ENCODE measurements at regions not wholly inside any gene's neighbourhood (a gene's known extent, or its start where the extent isn't known, plus 50 kb on each side); places are given as distances from the start of the nearest gene placed in this dataset.
"Not testable (repeated sequence)": the region's sequence is repeated elsewhere in the genome, so short reads cannot be mapped to it uniquely, and the experiment has no call there.

GRCh38 chr9:138207300-138208179 is 330.0 kb downstream of the CACNA1B start:
- WGBS, 2 donors: 86 to 88% methylated on average over 17 of the region's 19 CpGs
- intact Hi-C loops (cut with DNase I; ENCODE audit: low total_unique reads); DNase-seq (ENCODE audit: low spot score in 2 of 2); H3K4me3 ChIP-seq (ENCODE audit: low read depth, poor library complexity, severe bottlenecking): not testable (repeated sequence)

GRCh38 chr9:138209071-138209644 is 331.6 kb downstream of the CACNA1B start:
- intact Hi-C loops (cut with DNase I; ENCODE audit: low total_unique reads); DNase-seq (ENCODE audit: low spot score in 2 of 2); H3K4me3 ChIP-seq (ENCODE audit: low read depth, poor library complexity, severe bottlenecking): not testable (repeated sequence)
- WGBS, 2 donors: 64 to 86% methylated on average over 5 to 6 of the region's 8 CpGs

DNA sequence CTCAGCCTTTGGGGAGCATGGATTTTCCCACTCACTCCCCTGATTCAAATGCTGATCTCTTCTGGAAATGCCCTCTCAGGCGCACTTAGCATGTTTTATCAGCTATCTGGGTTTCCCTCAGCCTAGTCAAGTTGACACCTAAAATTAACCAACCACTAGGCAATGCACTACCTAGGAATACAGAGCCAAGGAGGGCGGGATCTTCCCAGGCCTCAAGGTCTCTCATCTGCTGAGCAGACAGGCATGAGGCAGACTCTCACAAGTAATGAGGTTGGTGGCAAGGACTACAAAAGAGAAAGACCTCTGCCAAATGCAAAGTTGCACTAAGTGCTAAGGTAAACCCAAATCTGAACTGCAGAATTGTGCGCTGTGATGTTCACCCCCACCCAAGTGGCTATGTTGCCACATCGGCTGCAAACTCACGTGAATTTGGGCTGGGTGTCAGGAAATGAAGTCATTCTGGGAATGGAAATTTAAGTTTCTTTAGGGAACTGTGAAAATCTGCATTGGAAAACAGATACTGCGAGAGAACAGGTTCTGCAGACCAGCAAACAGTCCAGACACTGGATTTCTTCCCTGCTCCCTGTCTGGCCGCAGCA is 332.9 kb downstream of the CACNA1B start:
- DNase-seq (ENCODE audit: low spot score in 2 of 2); intact Hi-C loops (cut with DNase I; ENCODE audit: low total_unique reads); H3K4me3 ChIP-seq (ENCODE audit: low read depth, poor library complexity, severe bottlenecking): not testable (repeated sequence)
- WGBS, 2 donors: 54 to 75% methylated on average over 4 to 7 of the region's 7 CpGs

GRCh38 chr9:138211070-138211469 is 333.5 kb downstream of the CACNA1B start:
- DNase-seq (ENCODE audit: low spot score in 2 of 2); H3K4me3 ChIP-seq (ENCODE audit: low read depth, poor library complexity, severe bottlenecking); intact Hi-C loops (cut with DNase I; ENCODE audit: low total_unique reads): not testable (repeated sequence)
- WGBS, 2 donors: 82% methylated on average over 1 of the region's 4 CpGs; no CpG with 5 or more reads in 1 of the 2 donors

DNA sequence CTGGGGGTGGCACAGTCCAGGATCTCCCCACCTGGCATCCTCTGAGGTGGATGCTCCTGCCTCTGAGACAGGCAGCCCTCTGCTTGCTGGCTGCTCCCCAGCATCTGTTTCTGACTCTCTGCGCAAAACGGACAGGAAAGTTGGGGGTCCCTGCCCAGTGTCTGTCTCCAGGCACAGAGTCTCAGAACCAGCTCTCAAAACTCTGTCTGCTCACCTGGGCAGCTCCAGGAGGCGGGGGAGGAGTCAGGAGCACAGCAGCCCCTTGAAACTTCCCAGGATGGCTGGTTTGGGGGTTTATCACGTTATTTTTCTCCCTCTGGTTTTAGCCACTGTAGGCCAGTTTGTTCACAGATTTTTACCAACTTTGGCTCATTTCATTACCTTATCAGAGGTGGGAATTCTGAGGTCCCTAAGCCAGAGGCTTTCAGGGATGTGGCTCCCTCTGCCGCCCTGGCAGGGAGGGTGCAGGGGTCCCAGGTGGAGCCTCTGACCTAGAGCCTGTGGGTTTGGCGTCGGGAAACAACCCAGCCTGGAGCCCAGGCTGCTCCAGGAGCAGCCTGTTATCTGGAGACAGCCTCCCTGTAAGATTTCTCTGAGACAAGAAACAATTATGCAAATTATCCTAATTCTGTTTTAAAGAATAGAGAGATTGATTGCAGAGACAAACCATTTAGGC is 334.1 kb downstream of the CACNA1B start:
- DNase-seq (ENCODE audit: low spot score in 2 of 2); H3K4me3 ChIP-seq (ENCODE audit: low read depth, poor library complexity, severe bottlenecking); intact Hi-C loops (cut with DNase I; ENCODE audit: low total_unique reads): not testable (repeated sequence)
- WGBS, 2 donors: 50 to 51% methylated on average over 6 to 7 of the region's 7 CpGs

- H3K4me3 ChIP-seq (ENCODE audit: low read depth, poor library complexity, severe bottlenecking); DNase-seq (ENCODE audit: low spot score in 2 of 2); intact Hi-C loops (cut with DNase I; ENCODE audit: low total_unique reads): not testable (repeated sequence)
- 88% methylated on average over 1 of the region's 3 CpGs; no CpG with 5 or more reads in 1 of the 2 donors for WGBS, 2 donors
Measured at GRCh38 chr9:138212811-138213210, 335.2 kb downstream of the CACNA1B start.

DNA sequence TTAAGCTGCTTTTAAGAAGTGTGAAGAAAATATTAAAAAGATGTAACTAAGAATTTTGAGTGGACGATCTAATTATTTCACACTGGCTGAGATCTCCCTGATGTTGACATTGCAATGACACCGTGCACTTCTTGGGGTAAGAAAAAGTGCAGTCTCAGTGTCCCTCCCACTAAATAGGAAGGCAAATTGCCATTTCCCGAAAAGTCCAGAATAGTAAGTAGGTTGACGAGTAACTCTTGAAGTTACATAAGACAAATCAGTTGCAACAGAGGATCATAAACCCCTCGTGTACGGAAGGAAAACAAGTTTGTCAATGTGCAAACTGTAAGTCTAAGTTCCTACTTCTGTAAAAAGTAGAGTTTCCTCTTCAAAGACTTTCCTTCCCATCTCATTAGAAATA is 336.2 kb downstream of the CACNA1B start:
- intact Hi-C loops (cut with DNase I; ENCODE audit: low total_unique reads); H3K4me3 ChIP-seq (ENCODE audit: low read depth, poor library complexity, severe bottlenecking); DNase-seq (ENCODE audit: low spot score in 2 of 2): not testable (repeated sequence)
- 29 to 51% methylated on average over 3 to 4 of the region's 6 CpGs for WGBS, 2 donors

- intact Hi-C loops (cut with DNase I; ENCODE audit: low total_unique reads); H3K4me3 ChIP-seq (ENCODE audit: low read depth, poor library complexity, severe bottlenecking); DNase-seq (ENCODE audit: low spot score in 2 of 2): not testable (repeated sequence)
- WGBS, 2 donors: 71 to 83% methylated on average over 8 of the region's 8 CpGs
Measured at GRCh38 chr9:138214548-138214947, 337.0 kb downstream of the CACNA1B start.

- DNase-seq (ENCODE audit: low spot score in 2 of 2); intact Hi-C loops (cut with DNase I; ENCODE audit: low total_unique reads); H3K4me3 ChIP-seq (ENCODE audit: low read depth, poor library complexity, severe bottlenecking): not testable (repeated sequence)
- no CpG with 5 or more reads among the region's 2 CpGs for WGBS, 2 donors
Measured at GRCh38 chr9:138215588-138215987, 338.0 kb downstream of the CACNA1B start.

DNA sequence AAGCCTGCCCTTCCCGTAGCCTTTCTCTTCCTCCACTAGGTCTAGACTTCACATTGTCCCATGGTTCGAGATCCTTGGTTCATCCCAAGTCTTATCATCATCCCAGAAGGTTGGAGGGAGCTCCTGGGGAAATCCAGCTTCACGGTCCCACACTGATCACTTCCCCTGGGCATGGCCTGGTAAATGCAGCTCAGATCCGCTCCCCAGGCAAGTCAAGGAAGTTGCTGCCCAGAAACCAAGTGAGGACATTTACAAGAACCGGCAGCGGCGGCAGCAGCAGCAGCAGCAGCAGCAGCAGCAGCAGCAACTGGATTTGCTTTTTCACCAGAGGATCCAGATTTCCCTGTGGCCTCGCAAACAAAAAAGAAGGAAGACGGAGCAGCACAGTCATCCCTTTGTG is 339.2 kb downstream of the CACNA1B start:
- H3K4me3 ChIP-seq (ENCODE audit: low read depth, poor library complexity, severe bottlenecking); intact Hi-C loops (cut with DNase I; ENCODE audit: low total_unique reads): not testable (repeated sequence)
- DNase-seq (ENCODE audit: low spot score in 2 of 2): peak; percentile 11 to 69
- WGBS, 2 donors: 78 to 81% methylated on average over 4 to 5 of the region's 9 CpGs

DNA sequence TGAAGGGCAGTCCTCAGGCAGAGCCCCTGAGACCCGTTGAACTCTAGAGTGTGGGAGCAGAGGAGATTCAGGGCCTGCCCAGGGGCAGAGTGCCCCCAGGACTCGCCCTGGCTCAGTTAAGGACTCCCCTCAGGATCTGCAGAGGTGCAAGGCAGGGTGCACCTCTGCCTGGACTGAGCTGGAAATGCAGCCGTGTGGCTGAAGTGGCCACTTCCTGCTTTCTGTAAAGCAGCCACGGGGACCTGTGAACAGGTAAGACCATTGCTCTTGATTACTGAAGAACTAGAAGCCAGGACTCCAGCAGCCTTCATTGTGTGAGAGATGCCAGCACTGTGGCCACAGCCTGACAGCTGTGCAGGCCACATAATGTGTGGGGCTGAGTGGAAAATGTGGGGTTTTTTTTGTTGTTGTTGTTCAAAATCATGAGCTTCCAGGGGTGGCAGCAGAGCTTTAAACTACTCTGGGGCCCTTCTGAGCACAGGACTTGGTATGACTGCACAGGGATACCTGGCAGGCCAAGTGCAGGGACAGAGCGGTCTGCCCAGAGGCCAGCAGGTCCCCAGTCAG is 339.8 kb downstream of the CACNA1B start:
- intact Hi-C loops (cut with DNase I; ENCODE audit: low total_unique reads); H3K4me3 ChIP-seq (ENCODE audit: low read depth, poor library complexity, severe bottlenecking); DNase-seq (ENCODE audit: low spot score in 2 of 2): not testable (repeated sequence)
- 52 to 83% methylated on average over 1 to 3 of the region's 5 CpGs for whole genome bisulfite sequencing, 2 donors

GRCh38 chr9:138219249-138219648 is 341.7 kb downstream of the CACNA1B start:
- H3K4me3 ChIP-seq (ENCODE audit: low read depth, poor library complexity, severe bottlenecking); intact Hi-C loops (cut with DNase I; ENCODE audit: low total_unique reads): not testable (repeated sequence)
- peak; percentile 8 to 37 for DNase-seq (ENCODE audit: low spot score in 2 of 2)
- WGBS, 2 donors: 55 to 77% methylated on average over 5 of the region's 17 CpGs

GRCh38 chr9:138221446-138222054 is 344.0 kb downstream of the CACNA1B start:
- DNase-seq (ENCODE audit: low spot score in 2 of 2); H3K4me3 ChIP-seq (ENCODE audit: low read depth, poor library complexity, severe bottlenecking); intact Hi-C loops (cut with DNase I; ENCODE audit: low total_unique reads): not testable (repeated sequence)
- 71 to 82% methylated on average over 8 to 9 of the region's 18 CpGs for WGBS, 2 donors

GRCh38 chr9:138237099-138237498 is 359.5 kb downstream of the CACNA1B start:
- intact Hi-C loops (cut with DNase I; ENCODE audit: low total_unique reads); DNase-seq (ENCODE audit: low spot score in 2 of 2); H3K4me3 ChIP-seq (ENCODE audit: low read depth, poor library complexity, severe bottlenecking): not testable (repeated sequence)
- WGBS, 2 donors: 100% methylated on average over 1 to 2 of the region's 2 CpGs

Measured in lower leg skin (tissue), 3 donors.